SK-N-SH (cell line): ENCODE measurements at regions not wholly inside any gene's neighbourhood (a gene's known extent, or its start where the extent isn't known, plus 50 kb on each side); places are given as distances from the start of the nearest gene placed in this dataset.

ENCODE experiments used
- CTCF ChIA-PET: fragments of 300-600, 350-600 bp; formaldehyde crosslinking; extraction: SDS; loops from one replicate; lab custom pipeline; 2021; lab: Yijun Ruan, JAX
- POLR2A ChIA-PET: fragments of 350-600 bp; sonication (Branson Sonifier 250); formaldehyde crosslinking; extraction: SDS; loops from one replicate; lab custom pipeline; 2020; ENCODE audit warnings: antibody characterized with exemption, inconsistent platforms; lab: Yijun Ruan, JAX
- DNase-seq: peaks from one replicate; pipeline ENCODE4 v3.0.0; 2012
- H2AFZ ChIP-seq: fragments of 200-600 bp; sonication (generic); 2 replicates; pipeline ENCODE4 v1.8.1; 2016; ENCODE audit warnings: antibody characterized with exemption, mild to moderate bottlenecking, low read depth
- H3F3A ChIP-seq: fragments of 200-600 bp; sonication (generic); replicated peaks from 2 replicates; pipeline ENCODE3; 2016; ENCODE audit warnings: antibody characterized with exemption, mild to moderate bottlenecking; ENCODE audit not compliant: insufficient read depth
- H3K27ac ChIP-seq, 2 experiments: fragments of 200-500 bp in 1 of 2; fragments of 200-600 bp in 1 of 2; sonication (Bioruptor generic) in 1 of 2; sonication (generic), shearing (Covaris generic) in 1 of 2; 2 replicates each; pipeline versions ENCODE4 v1.5.1 to v1.6.1; 2014 to 2016; ENCODE audit warnings: low read depth in 2 of 2, inconsistent platforms in 1 of 2, low read length in 1 of 2, mild to moderate bottlenecking in 1 of 2, mixed read lengths in 1 of 2
- H3K27me3 ChIP-seq: fragments of 200-600 bp; sonication (generic), shearing (Covaris generic); 2 replicates; pipeline ENCODE4 v1.6.1; 2016; ENCODE audit warnings: mixed run types; ENCODE audit not compliant: insufficient read depth
- H3K36me3 ChIP-seq, 2 experiments: fragments of 200-500 bp in 1 of 2; fragments of 200-600 bp in 1 of 2; sonication (Bioruptor generic) in 1 of 2; sonication (generic) in 1 of 2; replicated peaks in 1 of 2; 2 replicates each; pipeline versions ENCODE3 to v1.5.1; 2014 to 2016; ENCODE audit warnings: low read length in 1 of 2, mild to moderate bottlenecking in 1 of 2; ENCODE audit not compliant: insufficient read depth in 2 of 2, control insufficient read depth in 1 of 2
- H3K4me1 ChIP-seq, 2 experiments: fragments of 200-500 bp in 1 of 2; fragments of 200-600 bp in 1 of 2; sonication (Bioruptor generic) in 1 of 2; sonication (generic), shearing (Covaris generic) in 1 of 2; 2 replicates each; pipeline versions ENCODE4 v1.5.1 to v1.6.1; 2014 to 2016; ENCODE audit warnings: low read depth in 1 of 2, low read length in 1 of 2, mixed run types in 1 of 2; ENCODE audit not compliant: insufficient read depth in 2 of 2, control insufficient read depth in 1 of 2
- H3K4me2 ChIP-seq: fragments of 200-600 bp; sonication (generic), shearing (Covaris generic); 2 replicates; pipeline ENCODE4 v1.6.1; 2017; ENCODE audit warnings: mixed run types
- H3K4me3 ChIP-seq, 2 experiments: fragments of 200-500 bp in 1 of 2; fragments of 200-600 bp in 1 of 2; sonication (Bioruptor generic) in 1 of 2; sonication (generic), shearing (Covaris generic) in 1 of 2; 2 replicates each; pipeline versions ENCODE4 v1.5.1 to v1.8.1; 2014 to 2016; ENCODE audit warnings: low read depth in 2 of 2, inconsistent platforms in 1 of 2, low read length in 1 of 2, mild to moderate bottlenecking in 1 of 2, mixed read lengths in 1 of 2, moderate library complexity in 1 of 2
- H3K79me2 ChIP-seq: fragments of 200-600 bp; sonication (generic); 2 replicates; pipeline ENCODE4 v1.8.1; 2017; ENCODE audit warnings: mild to moderate bottlenecking; ENCODE audit not compliant: insufficient read depth
- H3K9ac ChIP-seq: fragments of 200-600 bp; sonication (generic); 2 replicates; pipeline ENCODE4 v1.6.1; 2017; ENCODE audit warnings: mixed run types
- H3K9me2 ChIP-seq: fragments of 200-600 bp; sonication (generic); 2 replicates; pipeline ENCODE4 v1.6.1; 2017; ENCODE audit warnings: mixed run types
- H3K9me3 ChIP-seq: fragments of 200-600 bp; sonication (generic); 2 replicates; pipeline ENCODE4 v1.6.1; 2017; ENCODE audit warnings: mixed run types, mild to moderate bottlenecking, moderate library complexity
- H4K20me1 ChIP-seq: fragments of 200-600 bp; sonication (generic); 2 replicates; pipeline ENCODE4 v1.6.1; 2017; ENCODE audit warnings: mild to moderate bottlenecking, mixed run types; ENCODE audit not compliant: insufficient read depth
- EP300 ChIP-seq, 2 experiments: IDR thresholded peaks; 2 replicates each; pipeline versions ENCODE4 v1.4.0 to v1.6.1; 2012; ENCODE audit warnings: borderline replicate concordance in 1 of 2, low read depth in 1 of 2, low read length in 1 of 2
- FOSL2 ChIP-seq: IDR thresholded peaks from 2 replicates; pipeline ENCODE4 v1.4.0; 2012; ENCODE audit warnings: low read depth, mild to moderate bottlenecking, moderate library complexity, borderline replicate concordance
- FOXJ3 ChIP-seq: sonication (generic); formaldehyde crosslinking; IDR thresholded peaks from 2 replicates; pipeline ENCODE4 v1.5.1; 2020; ENCODE audit warnings: mild to moderate bottlenecking, missing genetic modification reagents
- GABPA ChIP-seq: IDR thresholded peaks from 2 replicates; pipeline ENCODE4 v1.4.0; 2012; ENCODE audit warnings: low read depth, mild to moderate bottlenecking
- JUND ChIP-seq: IDR thresholded peaks from 2 replicates; pipeline ENCODE4 v1.4.0; 2012
- REST ChIP-seq: IDR thresholded peaks from 2 replicates; pipeline ENCODE4 v1.6.1; 2012; ENCODE audit warnings: mild to moderate bottlenecking, low read depth, low read length, moderate library complexity
- RXRA ChIP-seq: IDR thresholded peaks from 2 replicates; pipeline ENCODE4 v1.4.0; 2012; ENCODE audit warnings: low read depth, mild to moderate bottlenecking, borderline replicate concordance
- SIN3A ChIP-seq: IDR thresholded peaks from 2 replicates; pipeline ENCODE4 v1.6.1; 2012; ENCODE audit warnings: low read depth, mild to moderate bottlenecking, low read length, moderate library complexity, borderline replicate concordance
- TAF1 ChIP-seq: IDR thresholded peaks from 2 replicates; pipeline ENCODE4 v1.6.1; 2012; ENCODE audit warnings: low read depth, mild to moderate bottlenecking, low read length, moderate library complexity, borderline replicate concordance
- TCF12 ChIP-seq: IDR thresholded peaks from 2 replicates; pipeline ENCODE4 v1.4.0; 2012
- WGBS: methylation state at CpG from one replicate; pipeline ENCODE4 v1.1.6; 2017; ENCODE audit warnings: low lambda C conversion rate; 5-methylcytosine and 5-hydroxymethylcytosine counted together
- TF ChIP-seq, protein P1 (sequence below): IDR thresholded peaks from 2 replicates; pipeline ENCODE4 v1.4.0; 2012; ENCODE audit warnings: low read depth

DNA sequence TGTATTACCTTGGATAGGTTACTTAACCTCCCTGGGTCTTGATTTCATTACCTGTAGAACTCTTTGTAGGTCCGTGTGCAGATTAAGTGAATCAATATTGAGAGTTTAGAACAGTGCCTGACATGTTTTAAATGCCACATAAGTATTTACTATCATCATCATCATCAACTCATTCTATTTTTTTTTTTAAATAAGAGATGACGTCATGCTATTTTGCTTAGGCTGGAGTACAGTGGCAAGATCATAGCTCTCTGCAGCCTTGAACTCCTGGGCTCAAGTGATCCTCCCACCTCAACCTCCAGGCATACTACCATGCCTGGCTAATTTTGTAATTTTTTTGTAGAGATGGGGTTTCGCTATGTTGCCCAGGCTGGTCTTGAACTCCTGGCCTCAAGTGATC, 132.0 kb upstream of the FZD8 start:
- 58% methylated on average over 3 of the region's 3 CpGs for WGBS

GRCh38 chr10:35770817-35771355, 128.8 kb upstream of the FZD8 start:
- TF ChIP-seq RXRA = no peak
- TF ChIP-seq EP300 (IDR thresholded peaks at IDR 0.05; ENCODE audit: borderline replicate concordance in 1 of 2, low read depth in 1 of 2, low read length in 1 of 2) = no peak
- TF ChIP-seq JUND = no peak
- no peak for TF ChIP-seq TAF1
- TF ChIP-seq, protein P1, sequence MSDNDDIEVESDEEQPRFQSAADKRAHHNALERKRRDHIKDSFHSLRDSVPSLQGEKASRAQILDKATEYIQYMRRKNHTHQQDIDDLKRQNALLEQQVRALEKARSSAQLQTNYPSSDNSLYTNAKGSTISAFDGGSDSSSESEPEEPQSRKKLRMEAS = no peak
- TF ChIP-seq SIN3A = no peak
- TF ChIP-seq, all 33 proteins: peak for 0
- ChIA-PET CTCF (interaction anchor here (1.3 kb wide), 1 partner anchor 16 kb away, joined by 3 read pairs; no protein-coding TSS in a partner anchor), POLR2A (no interaction called here)
- DNase-seq = no peak
- Histone ChIP-seq H2AFZ (no peak overlapping the region), H3K4me1 (no peaks in the 10 kb centered on the region), H3K9me3 (no peaks in the 10 kb centered on the region), H3K27me3 (no peaks in the 10 kb centered on the region), H3K4me3 (no peak overlapping the region), H3K9ac (no peak overlapping the region), H4K20me1 (no peaks in the 10 kb centered on the region), H3K36me3 (no peaks in the 10 kb centered on the region), H3K9me2 (no peaks in the 10 kb centered on the region), H3K79me2 (no peaks in the 10 kb centered on the region), H3F3A (no peaks in the 10 kb centered on the region), H3K27ac (no peak overlapping the region), H3K4me2 (no peak overlapping the region)
- 72% methylated on average over 4 of the region's 4 CpGs for WGBS

More for the DNA sequence above, 132.0 kb upstream of the FZD8 start:
- H3F3A ChIP-seq = no peaks in the 10 kb centered on the region
- no peaks in the 10 kb centered on the region for H3K36me3 ChIP-seq
- H2AFZ ChIP-seq = no peak overlapping the region
- no peak for DNase-seq
- no peaks in the 10 kb centered on the region for H3K9me3 ChIP-seq
- H3K9me2 ChIP-seq = no peaks in the 10 kb centered on the region
- no peaks in the 10 kb centered on the region for H3K79me2 ChIP-seq
- H3K4me3 ChIP-seq = no peak overlapping the region
- no peaks in the 10 kb centered on the region for H3K27me3 ChIP-seq
- ChIA-PET CTCF (no interaction called here), POLR2A (no interaction called here)
- TF ChIP-seq REST = no peak
- no peak for TF ChIP-seq FOXJ3 (CRISPR knock-in tag)
- TF ChIP-seq TCF12 = no peak
- TF ChIP-seq GABPA = no peak
- no peak for TF ChIP-seq FOSL2
- TF ChIP-seq, all 33 proteins: peak for 0
- Histone ChIP-seq H3K9ac (no peak overlapping the region), H3K4me1 (no peaks in the 10 kb centered on the region), H3K27ac (no peak overlapping the region), H4K20me1 (no peaks in the 10 kb centered on the region), H3K4me2 (no peak overlapping the region)
